ENCODE measurements at regions not wholly inside any gene's neighbourhood (a gene's known extent, or its start where the extent isn't known, plus 50 kb on each side); places are given as distances from the start of the nearest gene placed in this dataset.

DNA sequence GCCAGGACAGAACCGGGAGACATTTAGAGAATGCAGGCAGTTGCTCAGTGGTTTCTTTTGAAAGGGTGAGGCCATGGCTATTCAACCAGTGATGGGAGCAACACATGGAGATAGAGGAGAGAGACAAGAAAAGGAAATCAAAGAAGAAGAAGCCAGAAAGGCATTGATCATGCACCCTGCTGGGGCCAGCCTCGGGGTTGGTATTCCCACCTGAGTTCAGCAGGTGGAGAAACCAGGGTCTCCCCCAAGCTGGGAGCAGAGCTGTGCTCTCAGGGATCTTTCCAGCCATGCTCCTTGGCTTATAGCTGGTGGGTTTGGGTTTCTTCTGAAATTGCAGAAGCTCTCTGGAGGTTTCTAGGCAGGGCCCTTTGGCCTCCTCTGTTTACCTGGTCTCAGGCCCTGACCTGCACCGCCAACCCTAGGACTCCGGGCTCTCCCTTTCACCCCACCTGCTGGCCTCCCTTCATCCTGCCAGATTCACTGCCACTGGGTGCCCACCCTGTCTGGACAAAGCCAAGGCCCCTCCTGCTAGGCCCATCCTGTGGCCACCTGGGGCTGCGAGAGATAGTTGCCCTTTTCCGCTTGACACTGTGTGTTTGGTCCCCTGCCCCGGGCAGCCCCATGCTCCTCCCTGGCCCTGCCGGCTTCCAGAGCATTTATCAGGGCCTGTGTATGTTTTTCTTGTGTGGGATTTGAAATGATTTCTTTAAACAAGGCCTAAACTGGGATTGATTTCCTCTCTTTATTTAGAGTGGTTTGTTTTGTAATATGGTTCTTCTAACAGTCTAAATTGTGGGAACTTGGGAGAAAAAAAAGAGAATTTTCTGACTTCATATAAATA, 126.7 kb downstream of the DDX1 start:
- DNase-seq (no peak), ATAC-seq (replicated peaks in 1 of 2) (no peak)
- H3K27ac Mint-ChIP-seq, result no peak overlapping the region
- no peaks in the 10 kb centered on the region for H3K4me1 Mint-ChIP-seq (ENCODE audit: low read depth)
- no peaks in the 10 kb centered on the region for H3K27me3 Mint-ChIP-seq (ENCODE audit: low read depth)
- no peaks in the 10 kb centered on the region for H3K36me3 Mint-ChIP-seq (ENCODE audit: insufficient read depth in 2 of 2)
- H3K9me3 Mint-ChIP-seq, result no peaks in the 10 kb centered on the region
- H3K4me3 Mint-ChIP-seq, result no peak overlapping the region

DNA sequence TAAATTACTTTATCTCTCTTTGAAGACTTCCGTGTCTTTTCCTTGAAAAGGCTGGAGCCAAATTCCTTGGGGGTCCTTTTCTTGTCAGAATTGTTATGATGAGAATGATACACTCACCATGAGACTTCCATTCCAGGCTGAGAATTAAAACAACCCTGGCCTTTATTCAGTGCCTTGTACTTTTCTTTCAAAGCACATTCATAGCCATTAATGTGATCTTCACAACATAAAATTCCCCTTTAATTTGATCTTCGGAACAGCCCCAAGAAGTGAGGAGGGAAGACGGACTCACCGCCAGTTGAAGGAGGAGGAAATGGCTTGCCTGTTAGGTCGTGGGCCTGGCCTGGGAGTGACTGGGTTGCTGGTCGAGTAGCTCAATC, 127.3 kb downstream of the DDX1 start:
- no peak for ATAC-seq (replicated peaks in 1 of 2)
- no peak for DNase-seq
- Mint-ChIP-seq H3K4me3 (no peak overlapping the region), H3K27me3 (ENCODE audit: low read depth) (no peaks in the 10 kb centered on the region), H3K27ac (no peak overlapping the region), H3K36me3 (ENCODE audit: insufficient read depth in 2 of 2) (no peaks in the 10 kb centered on the region), H3K4me1 (ENCODE audit: low read depth) (no peaks in the 10 kb centered on the region), H3K9me3 (no peaks in the 10 kb centered on the region)

DNA sequence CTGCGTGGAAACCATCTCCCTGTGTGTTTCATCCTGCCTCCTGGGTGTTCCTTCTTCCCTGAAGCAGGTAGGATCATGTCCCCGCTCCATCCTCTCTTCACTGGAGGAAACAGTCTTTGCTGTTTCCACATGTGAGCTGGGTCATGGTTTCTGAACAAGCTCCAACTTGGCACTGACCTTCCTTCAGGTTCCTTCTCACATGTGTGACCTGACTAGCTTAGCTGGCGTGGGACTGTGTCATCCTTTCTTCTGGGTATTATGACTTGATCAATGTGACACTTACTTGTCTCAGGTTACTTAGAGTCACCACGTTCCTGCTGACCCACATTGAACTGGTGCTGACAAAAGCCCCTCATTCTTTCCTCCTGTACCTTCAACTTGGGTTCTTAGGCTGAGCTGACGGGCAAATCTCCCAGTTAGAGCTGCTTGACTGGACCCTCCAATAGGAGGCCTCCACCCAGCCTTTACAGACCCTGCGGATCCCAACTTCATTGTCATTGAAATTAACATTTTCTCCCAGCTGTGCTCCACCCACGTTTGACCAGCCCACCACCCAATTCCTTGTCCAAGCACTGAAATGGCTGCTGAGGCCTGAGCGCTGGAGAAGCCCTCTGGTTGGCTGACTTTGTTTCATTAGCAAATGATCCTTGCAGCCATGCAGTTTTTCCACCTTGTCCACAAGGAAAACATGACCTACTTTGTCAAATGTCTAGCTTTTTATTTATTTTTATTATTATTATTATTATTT, 128.1 kb downstream of the DDX1 start:
- Mint-ChIP-seq H3K27ac (no peak overlapping the region), H3K27me3 (ENCODE audit: low read depth) (no peaks in the 10 kb centered on the region)
- no peak for ATAC-seq (replicated peaks in 1 of 2)

DNA sequence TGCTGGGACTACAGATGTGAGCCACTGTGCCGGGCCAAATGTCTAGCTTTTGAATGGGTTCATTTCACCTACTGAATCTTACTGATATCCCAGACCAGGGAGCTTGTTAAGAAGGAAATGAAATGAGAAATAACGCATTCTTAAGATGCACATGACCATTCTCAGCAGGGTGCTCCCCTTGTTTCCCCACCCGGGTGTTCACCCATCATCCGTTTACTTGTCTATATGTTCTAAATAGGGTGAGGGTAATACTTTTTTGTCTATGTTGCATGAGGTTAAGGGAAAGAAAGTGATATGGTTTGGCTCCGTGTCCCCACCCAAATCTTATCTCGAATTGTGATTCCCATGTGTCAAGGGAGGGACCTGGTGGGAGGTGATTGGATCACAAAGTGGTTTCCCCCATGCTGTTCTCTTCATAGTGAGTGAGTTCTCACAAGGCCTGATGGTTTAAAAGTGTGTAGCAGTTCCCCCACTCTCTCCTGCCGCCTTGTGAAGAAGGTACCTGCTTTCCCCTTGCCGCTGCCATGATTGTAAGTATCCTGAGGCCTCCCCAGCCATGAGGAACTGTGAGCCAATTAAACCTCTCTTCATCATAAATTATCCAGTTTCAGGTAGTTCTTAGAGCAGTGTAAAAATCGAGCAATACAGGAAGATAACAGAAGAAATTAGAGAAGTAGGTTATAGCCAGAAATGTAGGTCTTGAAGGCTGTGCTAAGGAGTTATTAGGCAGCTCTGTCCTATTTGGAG, 129.1 kb downstream of the DDX1 start:
- no peaks in the 10 kb centered on the region for H3K9me3 Mint-ChIP-seq
- H3K27me3 Mint-ChIP-seq (ENCODE audit: low read depth), result no peaks in the 10 kb centered on the region
- no peak overlapping the region for H3K4me3 Mint-ChIP-seq
- no peak for DNase-seq
- no peaks in the 10 kb centered on the region for H3K4me1 Mint-ChIP-seq (ENCODE audit: low read depth)
- ATAC-seq (replicated peaks in 1 of 2), result no peak
- H3K36me3 Mint-ChIP-seq (ENCODE audit: insufficient read depth in 2 of 2), result no peaks in the 10 kb centered on the region
- no peak overlapping the region for H3K27ac Mint-ChIP-seq

More for the DNA sequence above, 128.1 kb downstream of the DDX1 start:
- no peaks in the 10 kb centered on the region for H3K36me3 Mint-ChIP-seq (ENCODE audit: insufficient read depth in 2 of 2)
- H3K4me3 Mint-ChIP-seq, result no peak overlapping the region
- no peaks in the 10 kb centered on the region for H3K4me1 Mint-ChIP-seq (ENCODE audit: low read depth)
- H3K9me3 Mint-ChIP-seq, result no peaks in the 10 kb centered on the region
- DNase-seq, result no peak

DNA sequence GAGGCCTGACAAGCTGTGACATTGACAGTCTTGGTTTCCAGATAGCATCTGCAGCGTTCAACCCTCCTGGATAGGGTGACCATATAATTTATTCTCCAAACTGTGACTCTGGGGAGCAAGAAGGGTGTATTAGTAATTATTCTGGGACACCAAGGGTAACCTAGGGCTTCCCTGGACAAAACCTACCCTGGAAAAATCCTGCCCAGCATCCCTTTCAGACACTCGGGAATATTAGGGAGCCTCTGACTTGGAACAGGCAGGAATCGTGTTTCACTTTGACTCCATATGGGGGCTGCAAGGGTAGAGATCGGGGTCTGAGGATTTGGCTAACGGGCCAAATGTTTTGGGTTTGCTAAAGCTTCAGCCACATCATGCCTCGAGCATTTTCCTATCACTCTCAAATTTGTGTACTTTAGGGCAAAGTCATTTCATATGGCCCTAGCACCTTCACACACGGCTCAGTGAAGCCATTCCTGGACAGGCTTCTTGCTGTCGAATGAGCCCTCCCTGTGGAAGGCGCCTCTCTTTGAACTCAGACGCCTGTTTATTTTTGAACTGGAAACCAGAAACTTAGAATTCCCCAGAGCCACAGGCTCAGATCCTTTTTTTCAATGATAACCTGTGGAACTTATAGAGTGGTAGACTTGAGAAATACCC, 129.9 kb downstream of the DDX1 start:
- DNase-seq (no peak), ATAC-seq (replicated peaks in 1 of 2) (no peak)
- H3K4me3 Mint-ChIP-seq, result no peak overlapping the region
- no peaks in the 10 kb centered on the region for H3K9me3 Mint-ChIP-seq
- H3K27me3 Mint-ChIP-seq (ENCODE audit: low read depth), result no peaks in the 10 kb centered on the region
- no peaks in the 10 kb centered on the region for H3K4me1 Mint-ChIP-seq (ENCODE audit: low read depth)
- no peaks in the 10 kb centered on the region for H3K36me3 Mint-ChIP-seq (ENCODE audit: insufficient read depth in 2 of 2)
- H3K27ac Mint-ChIP-seq, result no peak overlapping the region

DNA sequence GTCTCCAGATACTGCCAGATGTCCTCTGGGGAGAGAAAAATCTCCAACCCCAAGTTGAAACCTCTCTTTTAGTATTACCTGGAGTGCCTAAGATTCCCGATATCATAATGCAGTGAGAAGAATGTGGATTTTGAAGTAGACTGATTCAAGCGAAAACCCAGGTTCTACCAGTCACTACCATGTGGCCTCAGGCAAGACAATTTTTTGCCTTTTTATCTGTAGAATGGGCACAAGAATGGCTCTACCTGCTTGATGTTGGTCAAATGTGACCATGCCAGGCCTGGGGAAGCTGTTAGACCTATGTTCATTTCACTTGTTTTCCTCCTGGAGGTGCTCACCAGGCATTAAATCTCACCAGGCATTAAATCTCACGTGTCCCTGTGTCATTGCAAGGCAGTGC, 131.3 kb downstream of the DDX1 start:
- Mint-ChIP-seq H3K27ac (no peak overlapping the region), H3K36me3 (ENCODE audit: insufficient read depth in 2 of 2) (no peaks in the 10 kb centered on the region), H3K27me3 (ENCODE audit: low read depth) (no peaks in the 10 kb centered on the region), H3K9me3 (no peaks in the 10 kb centered on the region), H3K4me3 (no peak overlapping the region), H3K4me1 (ENCODE audit: low read depth) (no peaks in the 10 kb centered on the region)
- DNase-seq (no peak), ATAC-seq (replicated peaks in 1 of 2) (no peak)

DNA sequence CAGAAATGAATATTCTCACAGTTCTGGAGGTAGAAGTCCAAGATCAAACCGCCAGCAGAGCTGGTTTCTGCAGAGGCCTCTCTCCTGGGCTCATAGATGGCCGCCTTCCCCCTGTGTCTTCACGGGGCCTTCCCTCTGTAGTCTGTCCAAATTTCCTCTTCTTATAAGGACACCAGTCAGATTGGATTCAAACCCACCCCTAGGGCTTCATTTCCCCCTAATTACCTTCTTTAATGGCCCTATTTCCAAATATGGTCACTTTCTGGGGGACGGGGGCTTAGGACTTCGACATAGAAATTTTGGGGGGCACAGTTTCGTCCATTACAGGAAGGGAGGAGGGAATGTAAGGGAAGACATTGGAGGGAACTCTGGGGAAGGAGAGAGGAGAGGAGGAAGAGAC, 132.6 kb downstream of the DDX1 start:
- no peak overlapping the region for H3K27ac Mint-ChIP-seq

DNA sequence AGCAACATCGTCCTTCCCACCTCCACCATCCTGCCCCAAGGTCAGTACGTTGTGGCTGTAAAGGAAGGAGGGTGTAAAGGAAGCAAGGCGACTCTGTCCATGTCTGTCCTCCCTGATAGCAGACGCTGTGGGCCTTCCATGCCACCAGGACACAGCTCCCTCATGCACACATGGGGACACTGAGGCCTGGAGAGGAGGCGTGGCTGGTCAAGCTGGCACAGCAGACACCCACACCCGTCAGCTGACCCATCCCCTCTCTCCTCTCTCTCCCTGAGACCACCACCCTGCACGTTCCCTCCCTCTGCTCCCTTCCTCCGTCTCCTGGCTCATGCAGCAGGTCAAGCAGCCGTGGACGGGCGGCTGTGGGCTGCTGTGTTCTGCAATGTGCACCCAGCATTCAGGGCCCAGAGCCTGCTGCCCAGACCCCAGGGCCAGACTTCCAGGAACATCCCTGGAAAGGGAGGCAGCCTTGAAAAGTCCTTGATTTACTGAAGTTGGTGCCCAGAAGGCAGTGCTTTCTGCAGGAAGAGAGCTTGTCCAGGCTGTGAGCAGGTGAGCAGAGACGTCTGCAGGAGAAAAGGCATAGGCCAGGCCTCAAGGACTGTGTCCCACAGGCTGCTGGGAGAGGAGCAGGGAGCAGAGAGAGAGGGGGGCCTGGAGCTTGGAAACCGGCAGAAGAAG, 133.6 kb downstream of the DDX1 start:
- no peak for ATAC-seq (replicated peaks in 1 of 2)
- DNase-seq, result no peak
- Mint-ChIP-seq H3K27me3 (ENCODE audit: low read depth) (no peaks in the 10 kb centered on the region), H3K4me1 (ENCODE audit: low read depth) (no peaks in the 10 kb centered on the region), H3K9me3 (no peaks in the 10 kb centered on the region), H3K4me3 (no peak overlapping the region), H3K27ac (no peak overlapping the region), H3K36me3 (ENCODE audit: insufficient read depth in 2 of 2) (no peaks in the 10 kb centered on the region)

More for the DNA sequence above, 132.6 kb downstream of the DDX1 start:
- H3K4me1 Mint-ChIP-seq (ENCODE audit: low read depth), result no peaks in the 10 kb centered on the region
- H3K9me3 Mint-ChIP-seq, result no peaks in the 10 kb centered on the region
- ATAC-seq (replicated peaks in 1 of 2), result no peak
- H3K36me3 Mint-ChIP-seq (ENCODE audit: insufficient read depth in 2 of 2), result no peaks in the 10 kb centered on the region
- no peak overlapping the region for H3K4me3 Mint-ChIP-seq
- no peaks in the 10 kb centered on the region for H3K27me3 Mint-ChIP-seq (ENCODE audit: low read depth)
- no peak for DNase-seq

DNA sequence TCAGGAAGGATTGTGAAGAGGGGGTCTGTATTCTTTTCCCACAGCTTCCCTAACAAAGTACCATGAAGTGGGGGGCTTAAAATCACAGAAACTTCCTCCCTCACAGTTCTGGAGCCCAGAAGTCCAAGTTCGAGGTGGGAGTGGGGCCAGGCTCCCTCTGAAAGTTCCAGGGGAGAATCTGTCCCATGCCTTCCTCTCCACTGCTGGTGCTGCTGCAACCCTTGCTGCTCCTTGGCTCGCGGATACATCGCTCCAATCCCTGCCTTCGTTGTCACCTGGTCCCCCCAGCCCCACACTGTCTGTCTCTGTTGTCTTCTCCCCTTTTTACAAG, 134.1 kb downstream of the DDX1 start:
- H3K9me3 Mint-ChIP-seq, result no peaks in the 10 kb centered on the region

DNA sequence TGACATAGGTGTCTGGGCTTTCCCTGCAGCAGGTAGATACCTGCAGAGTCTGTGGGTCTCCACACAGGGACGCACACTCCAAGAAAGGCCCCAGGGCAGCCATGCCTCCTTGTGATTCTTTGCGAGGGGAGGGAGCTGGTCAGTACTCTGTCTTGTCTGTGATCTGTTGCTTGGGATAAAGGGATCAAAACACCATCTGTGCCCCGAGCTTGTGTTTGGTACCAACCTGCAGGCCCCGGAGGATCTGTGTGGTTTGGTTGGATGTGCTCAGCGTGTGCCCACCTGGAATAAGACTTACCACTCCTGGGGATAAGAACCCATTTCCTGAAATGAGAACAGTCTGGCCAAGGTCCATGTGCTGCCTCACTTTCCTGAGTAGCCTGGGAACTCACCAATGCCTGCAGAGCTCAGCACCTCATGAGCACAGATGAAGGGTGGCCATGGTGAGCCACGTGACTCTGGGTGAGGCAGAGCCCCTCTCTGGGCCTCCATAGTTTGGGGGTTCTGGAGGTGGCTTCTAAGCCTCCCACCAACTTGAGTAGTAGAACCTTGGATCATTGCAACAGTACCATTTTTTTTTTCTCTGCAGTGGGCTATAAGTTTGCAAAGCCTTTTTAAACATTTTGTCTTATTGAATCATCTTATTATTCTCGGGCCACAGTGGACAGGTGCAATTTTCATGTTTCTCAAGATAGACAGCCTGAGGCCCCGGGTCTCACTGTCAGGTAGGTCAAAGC, 134.8 kb downstream of the DDX1 start:
- Mint-ChIP-seq H3K4me1 (ENCODE audit: low read depth) (no peaks in the 10 kb centered on the region), H3K9me3 (no peaks in the 10 kb centered on the region)

More for the DNA sequence above, 134.1 kb downstream of the DDX1 start:
- H3K4me3 Mint-ChIP-seq, result no peak overlapping the region
- H3K4me1 Mint-ChIP-seq (ENCODE audit: low read depth), result no peaks in the 10 kb centered on the region
- no peaks in the 10 kb centered on the region for H3K27me3 Mint-ChIP-seq (ENCODE audit: low read depth)
- H3K27ac Mint-ChIP-seq, result no peak overlapping the region
- ATAC-seq (replicated peaks in 1 of 2) (no peak), DNase-seq (no peak)
- H3K36me3 Mint-ChIP-seq (ENCODE audit: insufficient read depth in 2 of 2), result no peaks in the 10 kb centered on the region

DNA sequence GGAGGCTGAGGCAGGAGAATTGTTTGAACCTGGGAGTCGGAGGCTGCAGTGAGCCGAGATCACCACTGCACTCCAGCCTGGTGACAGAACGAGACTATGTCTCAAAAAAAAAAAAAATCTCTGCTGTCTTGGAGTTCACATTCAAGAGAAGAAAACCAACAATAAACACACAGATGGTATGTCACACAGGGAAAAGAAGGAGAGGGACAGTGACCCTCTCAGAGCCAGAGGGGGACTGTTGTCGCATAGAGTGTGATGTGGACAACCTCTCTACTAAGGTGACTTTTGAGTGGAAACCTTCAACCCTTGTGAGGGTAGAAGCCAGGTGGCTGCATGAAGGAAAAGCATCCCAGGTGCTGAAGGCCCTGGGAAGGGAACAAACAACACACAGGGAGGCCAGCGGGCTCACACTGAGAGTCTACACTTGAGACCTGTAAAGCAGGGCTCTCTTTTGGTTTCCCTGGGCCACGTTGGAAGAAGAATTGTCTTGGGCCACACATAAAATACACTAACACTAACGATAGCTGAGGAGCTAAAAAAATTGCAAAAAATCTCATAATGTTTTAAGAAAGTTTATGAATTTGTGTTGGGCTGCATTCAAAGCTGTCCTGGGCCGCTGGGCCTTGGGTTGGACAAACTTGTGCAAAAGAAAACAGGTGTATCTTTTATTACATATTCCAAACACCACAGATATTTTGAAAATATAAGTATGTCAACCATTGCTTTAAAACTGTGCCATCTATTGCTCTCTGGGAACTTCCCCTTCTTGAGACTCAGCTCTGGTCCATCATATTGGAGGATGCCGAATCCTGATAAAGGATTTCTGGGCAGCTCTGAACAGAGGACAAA, 136.0 kb downstream of the DDX1 start:
- peaks cover 4% of the 10 kb centered on the region for H3K27me3 Mint-ChIP-seq (ENCODE audit: low read depth)
- no peaks in the 10 kb centered on the region for H3K9me3 Mint-ChIP-seq
- no peak overlapping the region for H3K4me3 Mint-ChIP-seq
- H3K36me3 Mint-ChIP-seq (ENCODE audit: insufficient read depth in 2 of 2), result no peaks in the 10 kb centered on the region
- no peak overlapping the region for H3K27ac Mint-ChIP-seq
- H3K4me1 Mint-ChIP-seq (ENCODE audit: low read depth), result no peaks in the 10 kb centered on the region
- DNase-seq, result no peak
- ATAC-seq (replicated peaks in 1 of 2), result no peak

More for the DNA sequence above, 134.8 kb downstream of the DDX1 start:
- Mint-ChIP-seq H3K27ac (no peak overlapping the region), H3K27me3 (ENCODE audit: low read depth) (peaks cover under 1% of the 10 kb centered on the region), H3K4me3 (no peak overlapping the region), H3K36me3 (ENCODE audit: insufficient read depth in 2 of 2) (no peaks in the 10 kb centered on the region)
- ATAC-seq (replicated peaks in 1 of 2) (no peak), DNase-seq (no peak)

All from activated T-cell treated with anti-CD3 and anti-CD28 coated beads, Interleukin-2, amount 50 U/mL, for 72 hours (primary cell).